ENCODE measurements at regions not wholly inside any gene's neighbourhood (a gene's known extent, or its start where the extent isn't known, plus 50 kb on each side); places are given as distances from the start of the nearest gene placed in this dataset.

GRCh38 chr15:88747631-88748030 is 55.6 kb upstream of the ACAN start:
- peak overlapping the region; percentile 37 to 68 for H3K27ac ChIP-seq
- DNase-seq (ENCODE audit: low spot score) = no peak

GRCh38 chr15:88748081-88748480 is 55.2 kb upstream of the ACAN start:
- no peak for TF ChIP-seq CTCF (IDR thresholded peaks at IDR 0.05)
- Histone ChIP-seq H3K4me3 (no peak overlapping the region), H3K27ac (peak overlapping the region; percentile 37 to 68)
- DNase-seq (ENCODE audit: low spot score) = no peak

More at GRCh38 chr15:88747631-88748030, 55.6 kb upstream of the ACAN start:
- H3K4me3 ChIP-seq = no peak overlapping the region
- TF ChIP-seq CTCF (IDR thresholded peaks at IDR 0.05) = no peak

DNA sequence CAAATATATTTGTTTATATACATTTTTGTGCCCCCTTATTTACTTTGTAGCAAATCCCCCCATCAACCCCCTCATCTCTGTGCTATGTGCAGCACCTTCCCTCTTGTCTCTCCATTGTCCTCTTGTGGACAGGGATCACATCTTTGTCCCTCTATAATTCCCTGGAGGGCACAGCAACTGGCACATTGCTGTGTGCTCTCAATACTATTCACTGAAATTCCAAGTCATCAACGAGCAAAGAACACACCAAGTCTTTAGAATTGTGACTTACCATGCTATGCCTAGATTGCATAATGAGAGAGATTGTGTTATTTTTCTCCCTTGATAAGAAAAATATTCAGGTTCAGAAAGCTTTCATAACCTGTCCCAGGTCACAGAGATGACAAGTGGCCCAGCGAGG is 54.6 kb upstream of the ACAN start:
- DNase-seq (ENCODE audit: low spot score) = no peak
- Histone ChIP-seq H3K27ac (peak overlapping the region; percentile 37), H3K4me3 (no peak overlapping the region)
- TF ChIP-seq CTCF (IDR thresholded peaks at IDR 0.05) = no peak

DNA sequence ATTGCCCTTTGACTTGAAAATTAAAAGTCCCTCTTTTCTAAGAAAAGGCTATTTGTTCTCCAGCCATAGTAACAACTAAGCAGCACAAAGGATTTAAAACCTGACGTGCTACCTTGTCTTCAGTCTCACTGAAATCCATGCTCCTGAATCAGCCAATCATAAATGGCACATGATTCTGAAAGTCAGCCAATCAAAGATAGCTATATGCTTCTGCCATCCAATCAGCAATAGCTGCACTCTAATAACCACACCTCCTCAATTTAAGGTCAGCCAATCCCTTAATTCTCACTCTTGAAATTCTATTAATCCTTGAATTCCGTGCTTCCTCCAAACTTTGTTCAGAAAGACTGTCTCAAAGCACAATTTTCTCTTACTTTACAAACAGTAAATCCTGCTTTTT is 53.5 kb upstream of the ACAN start:
- TF ChIP-seq CTCF (IDR thresholded peaks at IDR 0.05) = no peak
- DNase-seq (ENCODE audit: low spot score) = no peak
- Histone ChIP-seq H3K4me3 (no peak overlapping the region), H3K27ac (no peak overlapping the region)

DNA sequence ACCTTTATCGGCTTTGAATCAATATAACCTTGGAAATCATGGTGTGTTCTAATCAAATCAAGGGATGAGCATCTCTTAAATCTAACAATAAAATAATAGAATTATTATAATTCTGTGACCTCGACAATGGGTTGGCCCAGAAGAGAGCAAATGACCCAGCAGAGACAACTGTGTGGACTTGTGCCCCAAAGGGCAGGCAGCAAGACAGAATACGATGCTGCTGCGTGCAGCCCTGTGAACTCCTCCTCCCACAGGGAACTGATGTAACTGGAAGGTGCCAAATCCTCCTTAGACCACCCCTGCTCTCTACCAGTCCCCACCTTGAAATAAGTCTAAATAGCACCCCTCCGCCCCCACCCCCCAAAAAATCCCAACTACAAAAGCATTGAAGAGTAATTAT is 50.7 kb upstream of the ACAN start:
- DNase-seq (ENCODE audit: low spot score) = no peak
- Histone ChIP-seq H3K4me3 (no peak overlapping the region), H3K27ac (no peak overlapping the region)
- no peak for TF ChIP-seq CTCF (IDR thresholded peaks at IDR 0.05)

GRCh38 chr15:88752951-88753350 is 50.3 kb upstream of the ACAN start:
- no peak for TF ChIP-seq CTCF (IDR thresholded peaks at IDR 0.05)
- no peak for DNase-seq (ENCODE audit: low spot score)

More at GRCh38 chr15:88752951-88753350, 50.3 kb upstream of the ACAN start:
- H3K27ac ChIP-seq = no peak overlapping the region
- H3K4me3 ChIP-seq = no peak overlapping the region

Measured in coronary artery (tissue), 2 donors.